ENCODE measurements at regions not wholly inside any gene's neighbourhood (a gene's known extent, or its start where the extent isn't known, plus 50 kb on each side); places are given as distances from the start of the nearest gene placed in this dataset.
A peak's percentile ranks its signal among the peaks of the same experiment; 100 is the strongest.

DNA sequence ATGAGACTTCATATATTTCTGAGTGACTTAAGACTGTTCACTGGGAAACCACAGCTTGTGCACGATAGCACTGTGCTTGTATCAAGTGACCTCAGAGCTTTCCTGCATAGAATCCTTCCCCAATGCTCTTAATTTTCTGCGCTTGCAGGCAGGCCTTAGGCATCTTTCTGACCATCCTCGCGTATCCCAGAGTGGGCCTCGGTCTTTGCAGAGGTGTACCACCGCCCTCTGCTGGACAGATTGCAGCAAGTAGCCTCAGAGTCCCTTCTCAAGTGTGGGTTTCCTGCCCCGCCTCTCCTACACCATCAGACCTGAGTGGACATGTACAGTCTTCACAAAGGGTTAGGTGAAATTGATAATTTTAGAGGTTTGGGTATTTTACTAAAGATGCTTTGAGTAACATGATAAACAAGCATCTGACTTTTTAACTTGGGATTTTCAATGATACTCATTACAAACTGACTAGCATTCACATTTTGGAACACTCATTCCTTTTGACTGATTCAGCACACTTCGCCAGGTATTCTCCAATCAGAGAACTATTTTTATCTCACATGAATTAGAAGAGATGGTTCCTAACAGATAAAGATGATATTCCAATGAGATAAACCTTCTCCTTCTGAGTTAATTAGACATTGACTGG lies 246.5 kb upstream of the USP25 start (continued):
- no peak for TF ChIP-seq CCAR2 (optimal IDR thresholded peaks at IDR 0.05; ENCODE audit: low read depth, low read length)
- no peak for TF ChIP-seq MEIS1 (CRISPR knock-in tag; IDR thresholded peaks at IDR 0.05; ENCODE audit: borderline replicate concordance)
- TF ChIP-seq ZNF235 (CRISPR knock-in tag; IDR thresholded peaks at IDR 0.05; ENCODE audit: borderline replicate concordance): no peak
- TF ChIP-seq NFE2L1 (CRISPR knock-in tag; IDR thresholded peaks at IDR 0.05; ENCODE audit: borderline replicate concordance): no peak
- TF ChIP-seq, protein P1, sequence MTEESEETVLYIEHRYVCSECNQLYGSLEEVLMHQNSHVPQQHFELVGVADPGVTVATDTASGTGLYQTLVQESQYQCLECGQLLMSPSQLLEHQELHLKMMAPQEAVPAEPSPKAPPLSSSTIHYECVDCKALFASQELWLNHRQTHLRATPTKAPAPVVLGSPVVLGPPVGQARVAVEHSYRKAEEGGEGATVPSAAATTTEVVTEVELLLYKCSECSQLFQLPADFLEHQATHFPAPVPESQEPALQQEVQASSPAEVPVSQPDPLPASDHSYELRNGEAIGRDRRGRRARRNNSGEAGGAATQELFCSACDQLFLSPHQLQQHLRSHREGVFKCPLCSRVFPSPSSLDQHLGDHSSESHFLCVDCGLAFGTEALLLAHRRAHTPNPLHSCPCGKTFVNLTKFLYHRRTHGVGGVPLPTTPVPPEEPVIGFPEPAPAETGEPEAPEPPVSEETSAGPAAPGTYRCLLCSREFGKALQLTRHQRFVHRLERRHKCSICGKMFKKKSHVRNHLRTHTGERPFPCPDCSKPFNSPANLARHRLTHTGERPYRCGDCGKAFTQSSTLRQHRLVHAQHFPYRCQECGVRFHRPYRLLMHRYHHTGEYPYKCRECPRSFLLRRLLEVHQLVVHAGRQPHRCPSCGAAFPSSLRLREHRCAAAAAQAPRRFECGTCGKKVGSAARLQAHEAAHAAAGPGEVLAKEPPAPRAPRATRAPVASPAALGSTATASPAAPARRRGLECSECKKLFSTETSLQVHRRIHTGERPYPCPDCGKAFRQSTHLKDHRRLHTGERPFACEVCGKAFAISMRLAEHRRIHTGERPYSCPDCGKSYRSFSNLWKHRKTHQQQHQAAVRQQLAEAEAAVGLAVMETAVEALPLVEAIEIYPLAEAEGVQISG (CRISPR knock-in tag; IDR thresholded peaks at IDR 0.05): peak; percentile 46; the same call in 1 of the 2 replicates
- TF ChIP-seq NFIC (IDR thresholded peaks at IDR 0.05; ENCODE audit: low read length): no peak
- TF ChIP-seq, protein P2, sequence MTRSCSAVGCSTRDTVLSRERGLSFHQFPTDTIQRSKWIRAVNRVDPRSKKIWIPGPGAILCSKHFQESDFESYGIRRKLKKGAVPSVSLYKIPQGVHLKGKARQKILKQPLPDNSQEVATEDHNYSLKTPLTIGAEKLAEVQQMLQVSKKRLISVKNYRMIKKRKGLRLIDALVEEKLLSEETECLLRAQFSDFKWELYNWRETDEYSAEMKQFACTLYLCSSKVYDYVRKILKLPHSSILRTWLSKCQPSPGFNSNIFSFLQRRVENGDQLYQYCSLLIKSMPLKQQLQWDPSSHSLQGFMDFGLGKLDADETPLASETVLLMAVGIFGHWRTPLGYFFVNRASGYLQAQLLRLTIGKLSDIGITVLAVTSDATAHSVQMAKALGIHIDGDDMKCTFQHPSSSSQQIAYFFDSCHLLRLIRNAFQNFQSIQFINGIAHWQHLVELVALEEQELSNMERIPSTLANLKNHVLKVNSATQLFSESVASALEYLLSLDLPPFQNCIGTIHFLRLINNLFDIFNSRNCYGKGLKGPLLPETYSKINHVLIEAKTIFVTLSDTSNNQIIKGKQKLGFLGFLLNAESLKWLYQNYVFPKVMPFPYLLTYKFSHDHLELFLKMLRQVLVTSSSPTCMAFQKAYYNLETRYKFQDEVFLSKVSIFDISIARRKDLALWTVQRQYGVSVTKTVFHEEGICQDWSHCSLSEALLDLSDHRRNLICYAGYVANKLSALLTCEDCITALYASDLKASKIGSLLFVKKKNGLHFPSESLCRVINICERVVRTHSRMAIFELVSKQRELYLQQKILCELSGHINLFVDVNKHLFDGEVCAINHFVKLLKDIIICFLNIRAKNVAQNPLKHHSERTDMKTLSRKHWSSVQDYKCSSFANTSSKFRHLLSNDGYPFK (CRISPR knock-in tag; IDR thresholded peaks at IDR 0.05; ENCODE audit: borderline replicate concordance): no peak
- TF ChIP-seq TEAD2 (CRISPR knock-in tag; IDR thresholded peaks at IDR 0.05): no peak
- TF ChIP-seq, protein P3, sequence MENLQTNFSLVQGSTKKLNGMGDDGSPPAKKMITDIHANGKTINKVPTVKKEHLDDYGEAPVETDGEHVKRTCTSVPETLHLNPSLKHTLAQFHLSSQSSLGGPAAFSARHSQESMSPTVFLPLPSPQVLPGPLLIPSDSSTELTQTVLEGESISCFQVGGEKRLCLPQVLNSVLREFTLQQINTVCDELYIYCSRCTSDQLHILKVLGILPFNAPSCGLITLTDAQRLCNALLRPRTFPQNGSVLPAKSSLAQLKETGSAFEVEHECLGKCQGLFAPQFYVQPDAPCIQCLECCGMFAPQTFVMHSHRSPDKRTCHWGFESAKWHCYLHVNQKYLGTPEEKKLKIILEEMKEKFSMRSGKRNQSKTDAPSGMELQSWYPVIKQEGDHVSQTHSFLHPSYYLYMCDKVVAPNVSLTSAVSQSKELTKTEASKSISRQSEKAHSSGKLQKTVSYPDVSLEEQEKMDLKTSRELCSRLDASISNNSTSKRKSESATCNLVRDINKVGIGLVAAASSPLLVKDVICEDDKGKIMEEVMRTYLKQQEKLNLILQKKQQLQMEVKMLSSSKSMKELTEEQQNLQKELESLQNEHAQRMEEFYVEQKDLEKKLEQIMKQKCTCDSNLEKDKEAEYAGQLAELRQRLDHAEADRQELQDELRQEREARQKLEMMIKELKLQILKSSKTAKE (CRISPR knock-in tag; IDR thresholded peaks at IDR 0.05; ENCODE audit: borderline replicate concordance): no peak
- no peak for TF ChIP-seq ZNF572 (CRISPR knock-in tag; IDR thresholded peaks at IDR 0.05)
- no peak for TF ChIP-seq ZSCAN12 (CRISPR knock-in tag; IDR thresholded peaks at IDR 0.05)
- TF ChIP-seq, protein P4, sequence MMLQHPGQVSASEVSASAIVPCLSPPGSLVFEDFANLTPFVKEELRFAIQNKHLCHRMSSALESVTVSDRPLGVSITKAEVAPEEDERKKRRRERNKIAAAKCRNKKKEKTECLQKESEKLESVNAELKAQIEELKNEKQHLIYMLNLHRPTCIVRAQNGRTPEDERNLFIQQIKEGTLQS (CRISPR knock-in tag; IDR thresholded peaks at IDR 0.05): no peak
- TF ChIP-seq, protein P5, sequence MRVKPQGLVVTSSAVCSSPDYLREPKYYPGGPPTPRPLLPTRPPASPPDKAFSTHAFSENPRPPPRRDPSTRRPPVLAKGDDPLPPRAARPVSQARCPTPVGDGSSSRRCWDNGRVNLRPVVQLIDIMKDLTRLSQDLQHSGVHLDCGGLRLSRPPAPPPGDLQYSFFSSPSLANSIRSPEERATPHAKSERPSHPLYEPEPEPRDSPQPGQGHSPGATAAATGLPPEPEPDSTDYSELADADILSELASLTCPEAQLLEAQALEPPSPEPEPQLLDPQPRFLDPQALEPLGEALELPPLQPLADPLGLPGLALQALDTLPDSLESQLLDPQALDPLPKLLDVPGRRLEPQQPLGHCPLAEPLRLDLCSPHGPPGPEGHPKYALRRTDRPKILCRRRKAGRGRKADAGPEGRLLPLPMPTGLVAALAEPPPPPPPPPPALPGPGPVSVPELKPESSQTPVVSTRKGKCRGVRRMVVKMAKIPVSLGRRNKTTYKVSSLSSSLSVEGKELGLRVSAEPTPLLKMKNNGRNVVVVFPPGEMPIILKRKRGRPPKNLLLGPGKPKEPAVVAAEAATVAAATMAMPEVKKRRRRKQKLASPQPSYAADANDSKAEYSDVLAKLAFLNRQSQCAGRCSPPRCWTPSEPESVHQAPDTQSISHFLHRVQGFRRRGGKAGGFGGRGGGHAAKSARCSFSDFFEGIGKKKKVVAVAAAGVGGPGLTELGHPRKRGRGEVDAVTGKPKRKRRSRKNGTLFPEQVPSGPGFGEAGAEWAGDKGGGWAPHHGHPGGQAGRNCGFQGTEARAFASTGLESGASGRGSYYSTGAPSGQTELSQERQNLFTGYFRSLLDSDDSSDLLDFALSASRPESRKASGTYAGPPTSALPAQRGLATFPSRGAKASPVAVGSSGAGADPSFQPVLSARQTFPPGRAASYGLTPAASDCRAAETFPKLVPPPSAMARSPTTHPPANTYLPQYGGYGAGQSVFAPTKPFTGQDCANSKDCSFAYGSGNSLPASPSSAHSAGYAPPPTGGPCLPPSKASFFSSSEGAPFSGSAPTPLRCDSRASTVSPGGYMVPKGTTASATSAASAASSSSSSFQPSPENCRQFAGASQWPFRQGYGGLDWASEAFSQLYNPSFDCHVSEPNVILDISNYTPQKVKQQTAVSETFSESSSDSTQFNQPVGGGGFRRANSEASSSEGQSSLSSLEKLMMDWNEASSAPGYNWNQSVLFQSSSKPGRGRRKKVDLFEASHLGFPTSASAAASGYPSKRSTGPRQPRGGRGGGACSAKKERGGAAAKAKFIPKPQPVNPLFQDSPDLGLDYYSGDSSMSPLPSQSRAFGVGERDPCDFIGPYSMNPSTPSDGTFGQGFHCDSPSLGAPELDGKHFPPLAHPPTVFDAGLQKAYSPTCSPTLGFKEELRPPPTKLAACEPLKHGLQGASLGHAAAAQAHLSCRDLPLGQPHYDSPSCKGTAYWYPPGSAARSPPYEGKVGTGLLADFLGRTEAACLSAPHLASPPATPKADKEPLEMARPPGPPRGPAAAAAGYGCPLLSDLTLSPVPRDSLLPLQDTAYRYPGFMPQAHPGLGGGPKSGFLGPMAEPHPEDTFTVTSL (CRISPR knock-in tag; IDR thresholded peaks at IDR 0.05; ENCODE audit: borderline replicate concordance): no peak
- TF ChIP-seq ZFP37 (CRISPR knock-in tag; IDR thresholded peaks at IDR 0.05; ENCODE audit: borderline replicate concordance): no peak
- peak; percentile 92 for TF ChIP-seq SALL1 (CRISPR knock-in tag; IDR thresholded peaks at IDR 0.05)
